Endothelial cell of umbilical vein (primary cell): ENCODE measurements at regions not wholly inside any gene's neighbourhood (a gene's known extent, or its start where the extent isn't known, plus 50 kb on each side); places are given as distances from the start of the nearest gene placed in this dataset.

Source experiments
- BruUV-seq: library from RNA; stranded (reverse); fragments of 400-500 nt; replicated peaks from 2 replicates; lab custom pipeline; 2021; lab: Mats Ljungman, UMichigan
- CTCF ChIA-PET: fragments of 300-600, 350-600 bp; sonication (Branson Sonifier 250); formaldehyde crosslinking; loops from one replicate; lab custom pipeline; 2021; ENCODE audit warnings: antibody characterized with exemption, inconsistent platforms; lab: Charles Lee
- POLR2A ChIA-PET: fragments of 300-600, 350-600 bp; sonication (Branson Sonifier 250); formaldehyde crosslinking; loops from one replicate; lab custom pipeline; 2021; ENCODE audit warnings: antibody characterized with exemption, inconsistent platforms; lab: Charles Lee
- DNase-seq: peaks from one replicate; pipeline ENCODE4 v3.0.0-alpha.2; 2011; ENCODE audit warnings: low read depth, low spot score
- FAIRE-seq: peaks from 2 replicates; lab custom pipeline; 2011; peaks lifted over from hg19 to GRCh38; lab: Jason Lieb, UNC
- H2AFZ ChIP-seq: 2 replicates; pipeline ENCODE4 v1.6.0; 2012; ENCODE audit warnings: low read depth, low read length, control low read depth, inconsistent platforms
- H3K27ac ChIP-seq: 2 replicates; pipeline ENCODE4 v1.5.1; 2011; ENCODE audit warnings: low read depth, mild to moderate bottlenecking, control low read depth, low read length, moderate library complexity; ENCODE audit not compliant: insufficient read depth
- H3K27me3 ChIP-seq, 2 experiments: 2 replicates each; pipeline versions ENCODE4 v1.6.0 to v1.6.1; 2011; ENCODE audit warnings: low read length in 2 of 2, mixed read lengths in 1 of 2; ENCODE audit not compliant: control insufficient read depth in 2 of 2, insufficient read depth in 2 of 2
- H3K36me3 ChIP-seq, 2 experiments: 2 replicates in 1 of 2; 3 replicates in 1 of 2; pipeline ENCODE4 v1.5.1; 2011; ENCODE audit warnings: low read length in 2 of 2, mild to moderate bottlenecking in 1 of 2, moderate library complexity in 1 of 2; ENCODE audit not compliant: control insufficient read depth in 2 of 2, insufficient read depth in 2 of 2; ENCODE audit errors: extremely low read depth in 1 of 2
- H3K4me1 ChIP-seq: 3 replicates; pipeline ENCODE4 v1.5.1; 2011; ENCODE audit warnings: mild to moderate bottlenecking, low read length; ENCODE audit not compliant: control insufficient read depth, insufficient read depth; ENCODE audit errors: extremely low read depth
- H3K4me2 ChIP-seq: 2 replicates; pipeline ENCODE4 v1.6.1; 2011; ENCODE audit warnings: low read length, control low read depth, mixed read lengths; ENCODE audit not compliant: insufficient read depth
- H3K4me3 ChIP-seq, 3 experiments: fragments of 200-600 bp in 1 of 3; sonication (generic), shearing (Covaris generic) in 1 of 3; replicated peaks in 1 of 3; 2 replicates each; pipeline ENCODE4 v1.5.1; 2011 to 2016; ENCODE audit warnings: control low read depth in 3 of 3, low read length in 3 of 3, mild to moderate bottlenecking in 2 of 3, inconsistent platforms in 1 of 3, low read depth in 1 of 3, moderate library complexity in 1 of 3; ENCODE audit not compliant: insufficient read depth in 1 of 3
- H3K79me2 ChIP-seq: 2 replicates; pipeline ENCODE4 v1.6.0; 2012; ENCODE audit warnings: low read length, inconsistent platforms; ENCODE audit not compliant: control insufficient read depth, insufficient read depth
- H3K9ac ChIP-seq: replicated peaks from 2 replicates; pipeline ENCODE3; 2011; ENCODE audit warnings: low read length, control low read depth; ENCODE audit not compliant: insufficient read depth; ENCODE audit errors: extremely low read depth
- H3K9me1 ChIP-seq: replicated peaks from 3 replicates; pipeline ENCODE4 v1.6.0; 2011; ENCODE audit warnings: mild to moderate bottlenecking, low read length; ENCODE audit not compliant: control insufficient read depth, insufficient read depth; ENCODE audit errors: extremely low read depth
- H3K9me3 ChIP-seq: replicated peaks from 2 replicates; pipeline ENCODE4 v1.5.1; 2012; ENCODE audit warnings: low read length, inconsistent platforms; ENCODE audit not compliant: control insufficient read depth, insufficient read depth
- H4K20me1 ChIP-seq: replicated peaks from 2 replicates; pipeline ENCODE3; 2011; ENCODE audit warnings: mild to moderate bottlenecking, low read length; ENCODE audit not compliant: control insufficient read depth, insufficient read depth; ENCODE audit errors: extremely low read depth
- CTCF ChIP-seq, 2 donors: IDR thresholded peaks; 1 replicate in 1 of 2; 2 replicates in 1 of 2; pipeline ENCODE4 v1.5.1; 2011; ENCODE audit warnings: low read length in 2 of 2, mild to moderate bottlenecking in 2 of 2, moderate library complexity in 2 of 2, control low read depth in 1 of 2, inconsistent platforms in 1 of 2, low read depth in 1 of 2; ENCODE audit not compliant: insufficient read depth in 1 of 2; ENCODE audit errors: extremely low read depth in 1 of 2
- EZH2 ChIP-seq: IDR thresholded peaks from 2 replicates; pipeline ENCODE4 v1.6.1; 2012; ENCODE audit warnings: borderline replicate concordance, low read depth, mild to moderate bottlenecking, moderate library complexity, low read length, inconsistent platforms; ENCODE audit not compliant: severe bottlenecking
- FOS ChIP-seq: IDR thresholded peaks from 2 replicates; pipeline ENCODE4 v1.6.1; 2011; ENCODE audit warnings: mild to moderate bottlenecking, low read length, moderate library complexity, borderline replicate concordance; ENCODE audit not compliant: insufficient read depth
- GATA2 ChIP-seq: IDR thresholded peaks from 2 replicates; pipeline ENCODE4 v1.7.0; 2011; ENCODE audit warnings: low read depth, mild to moderate bottlenecking, moderate library complexity, mixed read lengths, low read length; ENCODE audit not compliant: insufficient read length, insufficient read depth
- JUN ChIP-seq: IDR thresholded peaks from 2 replicates; pipeline ENCODE4 v1.6.1; 2011; ENCODE audit warnings: borderline replicate concordance, low read depth; ENCODE audit not compliant: insufficient read length, insufficient read depth
- MAX ChIP-seq: IDR thresholded peaks from 2 replicates; pipeline ENCODE4 v1.6.1; 2011; ENCODE audit not compliant: insufficient read depth, insufficient read length
- MYC ChIP-seq: IDR thresholded peaks from one replicate; pipeline ENCODE4 v1.6.1; 2011; ENCODE audit warnings: mild to moderate bottlenecking, low read depth, low read length
- POLR2A ChIP-seq: IDR thresholded peaks from 2 replicates; pipeline ENCODE4 v1.6.1; 2012; ENCODE audit warnings: low read depth, mild to moderate bottlenecking, control low read depth, low read length
- POLR2AphosphoS5 ChIP-seq: IDR thresholded peaks from 2 replicates; pipeline ENCODE4 v1.6.1; 2012; ENCODE audit warnings: low read depth, mild to moderate bottlenecking, control low read depth, low read length, moderate library complexity; ENCODE audit not compliant: insufficient read depth
- dilution Hi-C: fragments of 300-500 bp; cut with MboI; formaldehyde crosslinking; loops from one replicate; pipeline ENCODE4 v1.15.0; 2019; ENCODE audit warnings: low sequenced_read_pairs; ENCODE audit not compliant: extremely low pct_ligation_motif_present
- intact Hi-C: fragments of 100-400 bp; cut with micrococcal nuclease; formaldehyde crosslinking; loops from one replicate; pipeline ENCODE4 v1.10.0; 2022

DNA sequence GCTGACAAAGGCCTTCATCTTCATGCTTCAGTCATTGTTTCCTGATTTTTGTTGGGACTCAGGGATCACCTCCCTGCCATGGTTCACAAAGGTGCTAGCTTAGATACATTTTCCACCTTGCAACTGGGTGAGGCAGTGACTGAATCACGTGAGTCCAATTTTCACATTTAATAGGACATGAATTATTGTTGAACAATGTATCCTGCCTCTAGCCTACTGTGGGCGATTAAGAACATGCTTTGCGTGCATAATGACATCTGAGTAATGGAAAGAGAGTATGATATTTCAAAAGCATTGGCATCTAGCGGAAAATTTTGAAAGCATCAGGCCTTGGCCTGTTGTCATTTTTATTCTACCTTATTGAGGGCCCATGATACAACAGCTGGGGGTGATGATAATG lies 199.2 kb upstream of the JAG1 start:
- intact Hi-C loops: no loop called here

More for the DNA sequence above, 199.2 kb upstream of the JAG1 start:
- BruUV-seq: no TSS peak
- Histone ChIP-seq H3K27ac (no peak overlapping the region), H3K36me3 (no peaks in the 10 kb centered on the region), H2AFZ (no peak overlapping the region), H3K4me1 (no peaks in the 10 kb centered on the region), H3K4me3 (no peak overlapping the region), H3K27me3 (no peaks in the 10 kb centered on the region), H4K20me1 (no peaks in the 10 kb centered on the region), H3K79me2 (no peaks in the 10 kb centered on the region), H3K9me3 (no peaks in the 10 kb centered on the region), H3K9ac (no peak overlapping the region), H3K4me2 (no peak overlapping the region), H3K9me1 (no peaks in the 10 kb centered on the region)
- ChIA-PET POLR2A (no interaction called here), CTCF (interaction anchor here (1.1 kb wide), 1 partner anchor 10 kb away, joined by 3 read pairs; no protein-coding TSS in a partner anchor)
- dilution Hi-C loops: no loop called here
- FAIRE-seq (no peak), DNase-seq (no peak)
- TF ChIP-seq GATA2 (no peak), MAX (no peak), POLR2AphosphoS5 (no peak), JUN (no peak), MYC (no peak), POLR2A (no peak), CTCF (IDR thresholded peaks at IDR 0.05; ENCODE audit: extremely low read depth in 1 of 2, insufficient read depth in 1 of 2, low read depth in 1 of 2, low read length in 2 of 2) (no peak), FOS (no peak), EZH2 (no peak)
